ENCODE measurements at regions not wholly inside any gene's neighbourhood (a gene's known extent, or its start where the extent isn't known, plus 50 kb on each side); places are given as distances from the start of the nearest gene placed in this dataset.

DNA sequence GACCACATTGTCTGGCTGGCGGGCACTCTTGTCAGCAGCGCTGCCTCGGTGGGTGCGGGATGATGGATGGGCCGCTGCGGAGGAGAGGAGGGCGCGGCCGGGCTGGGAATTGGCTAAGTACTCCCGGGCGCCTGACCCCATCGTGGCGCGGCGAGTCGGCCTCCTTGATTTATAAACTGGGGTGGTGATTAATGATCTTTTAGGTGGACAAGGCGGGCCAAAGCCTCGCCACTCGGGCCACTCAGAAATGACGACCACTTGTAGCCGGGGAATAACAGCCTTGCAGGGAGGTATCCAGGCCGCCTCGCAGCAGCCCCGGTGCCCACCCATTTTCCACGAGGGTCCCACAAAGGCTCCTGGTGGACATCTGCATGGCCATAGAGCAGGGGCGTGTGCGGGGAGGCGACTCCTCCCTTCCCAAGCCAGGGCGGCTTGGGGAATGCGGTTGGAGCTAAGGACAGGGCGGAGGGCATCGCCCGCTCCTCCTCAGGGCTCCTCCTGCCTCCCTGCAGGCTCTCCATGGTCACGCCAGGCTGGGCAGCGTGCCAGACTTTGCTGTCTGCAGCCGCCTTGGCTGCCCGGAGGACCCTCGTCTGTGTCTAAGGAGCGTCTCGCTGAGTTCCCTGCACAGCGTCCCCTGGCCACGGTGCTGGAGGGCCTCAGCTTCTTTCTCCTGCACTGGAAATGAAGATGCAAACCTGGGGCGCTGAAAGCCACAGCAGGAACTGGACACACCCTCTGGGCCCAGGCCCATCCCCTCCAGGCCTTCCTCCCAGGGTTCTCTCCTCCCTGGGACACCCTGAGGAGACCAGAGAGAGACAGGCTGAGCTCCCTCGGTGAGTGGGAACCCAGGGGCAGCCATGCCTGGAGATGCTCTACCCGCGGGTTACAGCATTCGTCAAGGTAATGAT lies 287.4 kb upstream of the IRX4 start:
- peaks cover 5% of the 10 kb centered on the region for H3K9me3 Mint-ChIP-seq (ENCODE audit: unreplicated experiment)

DNA sequence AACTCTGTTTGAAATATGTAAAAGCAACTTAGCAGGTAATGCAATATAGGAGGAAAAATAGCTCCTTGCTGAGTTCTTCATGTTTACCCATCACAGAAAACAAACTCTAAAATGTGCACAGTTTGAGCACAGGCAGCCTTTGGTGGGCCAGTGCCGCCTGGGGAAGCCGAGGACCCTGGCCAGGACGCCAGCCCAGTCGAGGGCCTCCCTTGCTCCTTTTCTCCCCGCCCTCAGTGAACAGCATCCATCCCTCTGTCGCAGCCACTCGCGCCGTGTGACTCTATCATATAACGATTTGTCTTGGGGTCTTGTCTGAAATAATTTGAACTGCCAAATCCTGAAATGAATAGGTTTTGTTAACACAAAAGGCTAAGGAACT lies 286.7 kb upstream of the IRX4 start:
- peaks cover 4% of the 10 kb centered on the region for H3K9me3 Mint-ChIP-seq (ENCODE audit: unreplicated experiment)
- no peak for DNase-seq
- peaks cover 41% of the 10 kb centered on the region for H3K4me1 Mint-ChIP-seq (ENCODE audit: low read depth, unreplicated experiment)
- peak overlapping the region; percentile 55 for H3K27ac Mint-ChIP-seq (ENCODE audit: unreplicated experiment)
- H3K4me3 Mint-ChIP-seq (ENCODE audit: unreplicated experiment) = no peak overlapping the region
- no peaks in the 10 kb centered on the region for H3K36me3 Mint-ChIP-seq (ENCODE audit: unreplicated experiment)
- no peaks in the 10 kb centered on the region for H3K27me3 Mint-ChIP-seq (ENCODE audit: unreplicated experiment)
- TF ChIP-seq, protein P1, sequence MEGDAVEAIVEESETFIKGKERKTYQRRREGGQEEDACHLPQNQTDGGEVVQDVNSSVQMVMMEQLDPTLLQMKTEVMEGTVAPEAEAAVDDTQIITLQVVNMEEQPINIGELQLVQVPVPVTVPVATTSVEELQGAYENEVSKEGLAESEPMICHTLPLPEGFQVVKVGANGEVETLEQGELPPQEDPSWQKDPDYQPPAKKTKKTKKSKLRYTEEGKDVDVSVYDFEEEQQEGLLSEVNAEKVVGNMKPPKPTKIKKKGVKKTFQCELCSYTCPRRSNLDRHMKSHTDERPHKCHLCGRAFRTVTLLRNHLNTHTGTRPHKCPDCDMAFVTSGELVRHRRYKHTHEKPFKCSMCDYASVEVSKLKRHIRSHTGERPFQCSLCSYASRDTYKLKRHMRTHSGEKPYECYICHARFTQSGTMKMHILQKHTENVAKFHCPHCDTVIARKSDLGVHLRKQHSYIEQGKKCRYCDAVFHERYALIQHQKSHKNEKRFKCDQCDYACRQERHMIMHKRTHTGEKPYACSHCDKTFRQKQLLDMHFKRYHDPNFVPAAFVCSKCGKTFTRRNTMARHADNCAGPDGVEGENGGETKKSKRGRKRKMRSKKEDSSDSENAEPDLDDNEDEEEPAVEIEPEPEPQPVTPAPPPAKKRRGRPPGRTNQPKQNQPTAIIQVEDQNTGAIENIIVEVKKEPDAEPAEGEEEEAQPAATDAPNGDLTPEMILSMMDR (IDR thresholded peaks at IDR 0.05; ENCODE audit: partially characterized antibody, unreplicated experiment) = no peak

More for the DNA sequence above, 287.4 kb upstream of the IRX4 start:
- DNase-seq = peak; percentile 25
- TF ChIP-seq, protein P1 (IDR thresholded peaks at IDR 0.05; ENCODE audit: partially characterized antibody, unreplicated experiment) = no peak
- Mint-ChIP-seq H3K4me1 (ENCODE audit: low read depth, unreplicated experiment) (peaks cover 42% of the 10 kb centered on the region), H3K27ac (ENCODE audit: unreplicated experiment) (peak overlapping the region; percentile 1), H3K36me3 (ENCODE audit: unreplicated experiment) (no peaks in the 10 kb centered on the region), H3K4me3 (ENCODE audit: unreplicated experiment) (no peak overlapping the region), H3K27me3 (ENCODE audit: unreplicated experiment) (no peaks in the 10 kb centered on the region)

DNA sequence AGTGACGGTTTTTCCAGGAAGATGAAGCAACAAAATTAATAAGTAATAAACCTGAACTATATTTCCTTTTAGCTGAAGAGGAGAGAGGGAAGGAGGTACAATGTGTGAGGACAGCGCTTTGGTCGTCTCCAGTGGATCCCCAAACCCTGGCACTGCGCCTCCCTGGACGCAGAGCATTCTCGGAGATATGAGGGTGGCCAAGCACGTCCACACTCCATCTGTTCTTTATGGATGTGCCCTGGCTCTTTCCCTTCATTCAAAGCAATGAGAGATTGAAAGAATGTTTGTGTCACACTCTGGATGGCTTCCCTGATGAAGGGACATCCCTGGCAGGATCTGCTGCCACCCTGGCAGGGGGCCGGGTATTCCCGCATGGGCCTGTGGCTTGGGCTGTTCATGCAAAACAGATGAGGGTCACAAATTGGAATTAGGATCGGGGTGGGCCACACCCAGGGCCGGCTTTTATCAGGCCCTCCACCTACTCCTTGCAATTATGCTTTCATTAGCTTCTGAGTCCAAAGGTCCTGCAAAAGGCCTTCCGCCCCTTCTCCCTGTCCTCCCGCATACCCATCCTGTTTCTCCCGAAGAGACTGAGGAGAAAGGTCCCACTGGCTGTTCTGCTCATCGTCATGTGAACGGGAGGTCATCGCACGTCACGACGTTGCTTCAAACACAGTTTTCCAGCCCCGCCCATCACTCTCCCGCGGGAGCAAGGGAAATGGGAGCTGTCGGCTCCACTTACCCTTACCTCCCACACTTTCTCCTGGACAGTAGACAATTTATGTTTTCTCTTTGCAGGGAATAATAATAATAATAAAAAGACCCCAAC lies 286.1 kb upstream of the IRX4 start:
- peaks cover 1% of the 10 kb centered on the region for H3K27me3 Mint-ChIP-seq (ENCODE audit: unreplicated experiment)
- H3K4me3 Mint-ChIP-seq (ENCODE audit: unreplicated experiment) = no peak overlapping the region
- no peak overlapping the region for H3K27ac Mint-ChIP-seq (ENCODE audit: unreplicated experiment)
- peaks cover 37% of the 10 kb centered on the region for H3K4me1 Mint-ChIP-seq (ENCODE audit: low read depth, unreplicated experiment)
- no peaks in the 10 kb centered on the region for H3K36me3 Mint-ChIP-seq (ENCODE audit: unreplicated experiment)
- DNase-seq = peak; percentile 53
- peaks cover 3% of the 10 kb centered on the region for H3K9me3 Mint-ChIP-seq (ENCODE audit: unreplicated experiment)
- TF ChIP-seq, protein P1 (IDR thresholded peaks at IDR 0.05; ENCODE audit: partially characterized antibody, unreplicated experiment) = no peak

DNA sequence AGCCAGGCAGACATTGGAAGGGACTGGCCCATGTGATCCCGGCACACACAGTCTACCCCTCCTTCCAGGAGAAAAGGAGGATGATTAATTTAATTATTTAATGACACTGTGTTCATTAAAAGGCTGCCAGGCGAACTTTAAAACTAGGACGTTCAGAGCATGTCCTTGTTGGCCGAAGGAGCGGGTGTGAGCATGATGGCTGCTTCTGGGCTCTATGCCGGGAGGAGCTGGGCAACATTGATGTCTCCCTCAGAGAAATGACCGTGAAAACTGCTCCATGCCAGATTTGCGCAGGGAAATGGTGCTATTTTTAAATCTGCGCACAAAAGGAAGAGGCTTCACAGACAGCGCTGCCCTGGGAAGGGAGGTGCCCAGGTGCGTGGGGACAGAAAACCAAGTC lies 284.9 kb upstream of the IRX4 start:
- H3K36me3 Mint-ChIP-seq (ENCODE audit: unreplicated experiment) = no peaks in the 10 kb centered on the region

More for the DNA sequence above, 284.9 kb upstream of the IRX4 start:
- H3K27me3 Mint-ChIP-seq (ENCODE audit: unreplicated experiment) = peaks cover 1% of the 10 kb centered on the region
- peaks cover 30% of the 10 kb centered on the region for H3K4me1 Mint-ChIP-seq (ENCODE audit: low read depth, unreplicated experiment)
- H3K27ac Mint-ChIP-seq (ENCODE audit: unreplicated experiment) = no peak overlapping the region
- TF ChIP-seq, protein P1 (IDR thresholded peaks at IDR 0.05; ENCODE audit: partially characterized antibody, unreplicated experiment) = no peak
- H3K9me3 Mint-ChIP-seq (ENCODE audit: unreplicated experiment) = peaks cover 3% of the 10 kb centered on the region
- no peak for DNase-seq
- H3K4me3 Mint-ChIP-seq (ENCODE audit: unreplicated experiment) = no peak overlapping the region

All from glutamatergic neuron (in vitro differentiated cells).